GM12891 (cell line): ENCODE measurements at regions not wholly inside any gene's neighbourhood (a gene's known extent, or its start where the extent isn't known, plus 50 kb on each side); places are given as distances from the start of the nearest gene placed in this dataset.

Experiments used
- POLR2AphosphoS5 ChIP-seq: IDR thresholded peaks from 2 replicates; pipeline ENCODE4 v1.6.1; 2011; ENCODE audit warnings: low read depth, low read length, control low read depth
- TAF1 ChIP-seq: IDR thresholded peaks from 2 replicates; pipeline ENCODE4 v1.6.1; 2011; ENCODE audit warnings: low read depth, low read length, control low read depth

DNA sequence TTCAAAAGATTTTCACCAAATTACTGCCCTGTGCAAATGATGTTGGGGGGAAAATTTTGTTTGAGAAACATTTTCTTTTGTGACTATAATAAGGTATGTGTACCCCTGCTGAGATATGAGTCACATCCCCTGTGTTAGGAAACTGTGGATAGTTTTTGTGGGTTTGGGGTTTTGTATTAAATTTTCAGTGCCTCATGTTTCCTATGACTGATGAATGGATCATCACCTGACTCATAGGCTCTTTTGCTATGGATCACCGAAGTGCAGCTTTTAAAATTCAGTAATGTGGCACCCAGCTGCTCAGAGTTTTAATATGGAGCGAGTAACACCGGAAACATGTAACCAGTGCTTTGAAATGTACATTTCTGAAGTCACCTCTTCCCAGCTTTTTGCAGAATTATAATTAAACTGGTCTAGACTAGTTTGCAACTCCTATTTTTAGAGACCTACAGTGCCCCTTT, 167.4 kb upstream of the HMGA2 start:
- TF ChIP-seq TAF1, result no peak
- no peak for TF ChIP-seq POLR2AphosphoS5
